Activated CD8-positive, alpha-beta memory T cell treated with anti-CD3 and anti-CD28 coated beads for 4 hours (primary cell): ENCODE measurements at regions not wholly inside any gene's neighbourhood (a gene's known extent, or its start where the extent isn't known, plus 50 kb on each side); places are given as distances from the start of the nearest gene placed in this dataset.

Source experiments
- DNase-seq, 2 donors: peaks; one replicate each; pipeline ENCODE4 v3.0.0-alpha.2; 2020; ENCODE audit warnings: low read depth in 2 of 2

GRCh38 chr13:84077271-84077670 lies 195.0 kb upstream of the SLITRK1 start:
- DNase-seq = no peak

DNA sequence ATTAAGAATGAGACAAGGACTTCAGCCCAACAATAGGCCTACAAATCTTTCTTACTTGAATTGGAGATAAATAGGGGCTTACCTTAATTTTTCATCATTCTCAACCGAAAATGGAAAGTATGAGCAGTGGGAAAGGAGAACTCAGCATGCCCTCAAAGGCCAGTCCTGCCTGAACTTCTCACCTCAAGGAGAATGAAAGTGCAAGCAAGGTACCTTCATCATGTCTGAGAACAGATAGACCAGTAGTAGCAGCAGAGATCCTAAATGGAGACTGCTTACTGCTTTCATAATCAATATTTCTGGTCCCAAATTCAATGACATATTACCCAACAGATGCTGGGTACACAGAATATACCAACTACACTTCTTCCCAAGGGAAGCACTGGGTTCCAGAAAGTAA lies 194.0 kb upstream of the SLITRK1 start:
- DNase-seq = no peak

DNA sequence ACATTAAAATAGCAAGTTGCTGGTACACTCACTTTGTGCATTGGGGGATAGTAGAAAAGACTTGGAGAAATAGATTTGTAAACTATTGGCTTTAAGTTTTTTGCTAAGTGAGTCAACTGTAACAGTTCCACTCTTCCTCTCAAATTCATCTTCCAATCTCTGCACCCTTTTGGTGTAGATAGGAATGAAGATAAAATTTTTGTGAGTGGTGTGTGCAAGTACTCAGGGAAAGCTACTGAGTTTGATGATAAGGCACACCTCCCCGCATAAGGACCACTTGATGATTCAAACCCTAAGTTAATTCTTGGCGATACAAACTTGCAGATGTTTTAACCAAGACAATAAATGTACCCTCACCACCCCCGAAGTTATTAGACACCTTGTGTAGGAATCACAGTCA lies 168.3 kb upstream of the SLITRK1 start:
- DNase-seq = no peak

GRCh38 chr13:84049443-84050219 lies 167.4 kb upstream of the SLITRK1 start:
- no peak for DNase-seq

DNA sequence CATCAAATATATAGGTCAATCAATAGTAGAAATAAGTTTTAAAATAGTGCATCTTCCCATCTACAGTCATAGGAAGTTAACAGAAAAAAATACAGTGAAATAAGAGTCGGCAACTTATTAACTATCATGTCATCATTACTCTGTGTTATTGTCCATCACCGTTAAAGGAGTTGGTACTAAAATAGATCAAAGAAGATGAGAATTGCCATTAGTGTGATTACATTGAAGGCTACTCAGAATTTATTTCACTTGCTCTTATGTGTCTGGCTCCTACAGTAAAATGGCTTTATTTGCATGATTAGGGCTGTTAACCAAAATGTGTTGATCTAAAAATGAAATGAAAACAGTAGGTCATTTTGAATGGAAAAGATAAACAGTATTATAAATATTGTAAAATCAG lies 162.5 kb upstream of the SLITRK1 start:
- DNase-seq = no peak

- DNase-seq = no peak
These were observed 155.7 kb upstream of the SLITRK1 start for GRCh38 chr13:84038001-84038400.

DNA sequence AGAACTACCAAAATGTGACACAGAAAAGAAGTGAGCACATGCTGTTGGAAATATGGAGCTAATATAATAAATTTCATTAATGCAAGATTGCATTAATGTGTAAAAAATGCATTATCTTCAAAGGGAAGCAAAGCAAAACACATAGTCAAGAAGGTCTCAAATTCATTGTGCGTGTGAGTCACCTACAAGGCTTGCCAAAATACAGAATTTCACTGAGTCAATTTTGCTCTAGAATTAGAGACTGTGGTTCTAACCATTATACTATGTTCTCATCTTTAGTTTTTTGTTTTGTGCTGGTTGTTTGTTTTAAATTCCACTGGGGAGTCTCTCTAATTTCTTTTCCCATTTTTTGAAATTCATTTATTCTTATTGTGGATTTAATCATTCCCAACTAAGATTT lies 149.8 kb upstream of the SLITRK1 start:
- DNase-seq = no peak

GRCh38 chr13:84031120-84031519 lies 148.8 kb upstream of the SLITRK1 start:
- DNase-seq = no peak

- no peak for DNase-seq
These were observed 147.1 kb upstream of the SLITRK1 start for GRCh38 chr13:84029396-84029795.

DNA sequence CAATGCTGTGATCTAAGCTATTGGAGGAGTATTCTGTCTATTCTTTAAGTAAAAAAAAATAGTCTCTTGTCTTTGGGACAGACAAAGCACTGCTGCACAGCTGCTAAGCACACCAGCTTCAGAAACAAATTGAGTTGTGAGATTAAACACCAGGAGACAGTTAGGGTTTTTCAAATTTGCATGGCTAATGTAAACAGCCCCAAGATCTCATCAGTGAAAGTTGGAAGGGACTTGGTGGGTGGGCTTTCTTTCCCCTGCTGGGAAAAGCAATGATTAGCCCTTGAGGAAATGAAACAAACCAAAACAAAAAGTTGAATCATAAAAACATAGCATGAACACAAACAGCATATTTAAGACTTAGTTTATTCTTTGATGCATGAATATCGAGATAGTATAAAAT lies 143.6 kb upstream of the SLITRK1 start:
- DNase-seq = no peak

- no peak for DNase-seq
These were observed 114.1 kb upstream of the SLITRK1 start for GRCh38 chr13:83996415-83996814.

DNA sequence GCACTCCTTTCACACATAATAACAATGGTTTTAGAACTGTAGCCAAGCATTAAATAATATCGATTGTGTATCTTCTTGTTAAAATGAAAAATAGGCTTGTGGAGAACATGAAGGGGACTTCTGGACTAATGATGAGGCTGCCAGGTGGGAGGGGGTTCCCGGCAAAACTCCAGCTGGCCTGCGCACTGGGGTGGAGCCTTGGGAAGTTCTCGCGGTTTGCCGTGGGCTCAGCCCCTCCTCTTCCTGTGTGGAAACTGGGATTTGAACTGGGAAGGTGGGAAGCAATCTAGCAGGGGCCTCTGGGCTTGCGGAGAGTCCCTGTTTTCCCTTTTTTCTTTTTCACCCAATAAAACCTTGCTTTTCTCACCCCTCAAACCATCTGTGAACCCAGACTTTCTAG lies 113.7 kb upstream of the SLITRK1 start:
- DNase-seq = no peak

- no peak for DNase-seq
These were observed 110.5 kb upstream of the SLITRK1 start for GRCh38 chr13:83992566-83993358.

GRCh38 chr13:83987394-83987793 lies 105.1 kb upstream of the SLITRK1 start:
- no peak for DNase-seq

DNA sequence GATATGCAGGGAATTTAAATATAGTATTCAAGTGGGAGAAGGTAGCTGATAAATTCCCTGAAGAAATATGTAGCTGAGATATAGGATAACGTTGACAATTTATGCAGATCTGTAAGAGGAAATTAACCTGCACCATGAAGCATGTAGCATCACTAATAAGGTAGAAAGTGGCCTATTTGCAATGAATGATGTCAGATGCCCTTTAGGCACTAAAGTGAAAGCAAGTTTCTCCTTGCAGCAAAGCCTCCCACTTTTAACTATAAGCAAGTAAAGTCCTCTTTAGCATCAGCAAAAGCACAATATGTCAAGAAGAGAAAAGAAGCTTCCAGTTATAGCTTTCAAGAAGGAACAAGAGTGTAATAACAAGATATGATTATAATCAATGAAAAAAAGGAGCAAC lies 102.5 kb upstream of the SLITRK1 start:
- no peak for DNase-seq

DNA sequence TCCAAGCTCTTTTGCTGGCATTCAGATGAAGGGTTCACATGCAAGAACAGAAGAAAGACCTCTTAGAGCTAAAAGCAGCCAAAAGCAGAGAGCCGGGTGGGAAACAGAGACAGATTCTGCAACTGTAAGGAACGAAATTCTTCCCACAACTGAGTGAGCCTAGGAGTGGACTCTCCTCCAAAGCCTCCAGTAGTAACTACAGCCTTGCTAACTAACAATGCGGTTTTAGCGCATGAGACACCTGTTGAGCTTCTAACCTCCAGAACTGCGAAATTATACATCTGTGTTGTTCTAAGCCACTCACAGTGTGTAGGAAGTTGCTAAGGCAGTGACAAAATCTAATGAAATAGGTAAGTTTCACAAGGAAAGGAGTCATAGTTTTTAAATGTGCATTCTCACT lies 98.1 kb upstream of the SLITRK1 start:
- no peak for DNase-seq

- no peak for DNase-seq
These were observed 93.4 kb upstream of the SLITRK1 start for GRCh38 chr13:83975655-83976165.

- no peak for DNase-seq
These were observed 76.3 kb upstream of the SLITRK1 start for GRCh38 chr13:83958531-83958930.

DNA sequence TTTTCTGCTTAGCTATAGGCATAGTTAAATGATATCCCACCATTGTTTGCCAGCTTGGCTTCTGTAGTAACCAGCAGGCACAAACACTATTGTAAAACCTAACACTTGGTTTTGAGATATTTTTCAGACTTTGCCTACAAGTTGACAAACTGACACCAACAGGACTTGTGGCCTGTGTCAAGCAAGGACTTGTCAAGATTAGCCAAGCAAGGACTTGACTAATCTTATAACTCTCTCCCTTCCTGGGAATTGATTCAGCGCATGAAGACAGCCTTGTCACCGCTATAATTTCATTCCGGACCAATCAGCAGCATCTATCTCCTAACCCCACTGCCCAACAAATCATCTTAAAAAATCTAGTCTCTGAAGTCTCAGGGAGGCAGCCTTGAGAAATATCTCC lies 72.7 kb upstream of the SLITRK1 start:
- no peak for DNase-seq

GRCh38 chr13:83953916-83954315 lies 71.6 kb upstream of the SLITRK1 start:
- no peak for DNase-seq

- DNase-seq = no peak
These were observed 68.0 kb upstream of the SLITRK1 start for GRCh38 chr13:83950293-83950692.

- no peak for DNase-seq
These were observed 61.4 kb upstream of the SLITRK1 start for GRCh38 chr13:83943530-83944279.
